Activated CD8-positive, alpha-beta T cell treated with anti-CD3 and anti-CD28 coated beads, Interleukin-2, amount 10 ng/mL, durations not matched to agents 7 days and 5 days (primary cell): ENCODE measurements at regions not wholly inside any gene's neighbourhood (a gene's known extent, or its start where the extent isn't known, plus 50 kb on each side); places are given as distances from the start of the nearest gene placed in this dataset.

Experiments
- ATAC-seq: fragments of 150-1000 bp; cut with Tn5 transposase; one replicate; pipeline ENCODE4 v1.10.0; 2021; ENCODE audit warnings: moderate library complexity
- CTCF ChIA-PET: fragments of 350-600 bp; sonication (Branson Sonifier 250); formaldehyde crosslinking; loops from one replicate; lab custom pipeline; 2021; ENCODE audit warnings: antibody characterized with exemption; lab: Charles Lee
- POLR2A ChIA-PET: fragments of 350-600 bp; sonication (Branson Sonifier 250); formaldehyde crosslinking; loops from one replicate; lab custom pipeline; 2021; ENCODE audit warnings: antibody characterized with exemption; lab: Charles Lee
- DNase-seq: peaks from one replicate; pipeline ENCODE4 v3.0.0-alpha.2; 2020
- H3K27ac Mint-ChIP-seq: one replicate; pipeline ENCODE4 v1.8.0; 2021; ENCODE audit warnings: mild to moderate bottlenecking, mixed read lengths
- H3K27me3 Mint-ChIP-seq: one replicate; pipeline ENCODE4 v1.8.0; 2021; ENCODE audit warnings: low read depth, mixed read lengths
- H3K36me3 Mint-ChIP-seq: one replicate; pipeline ENCODE4 v1.8.0; 2021; ENCODE audit warnings: low read depth, mixed read lengths
- H3K4me1 Mint-ChIP-seq: one replicate; pipeline ENCODE4 v1.8.0; 2021; ENCODE audit warnings: low read depth, mixed read lengths
- H3K4me3 Mint-ChIP-seq: one replicate; pipeline ENCODE4 v1.8.0; 2021; ENCODE audit warnings: mild to moderate bottlenecking, mixed read lengths
- H3K9me3 Mint-ChIP-seq: one replicate; pipeline ENCODE4 v1.8.0; 2022; ENCODE audit warnings: mixed read lengths; ENCODE audit not compliant: insufficient read depth

GRCh38 chr14:58732387-58732786 is 94.6 kb downstream of the DACT1 start:
- H3K4me3 Mint-ChIP-seq, result no peak overlapping the region
- no peaks in the 10 kb centered on the region for H3K9me3 Mint-ChIP-seq
- no peaks in the 10 kb centered on the region for H3K4me1 Mint-ChIP-seq
- ATAC-seq (no peak), DNase-seq (no peak)
- peaks cover 9% of the 10 kb centered on the region for H3K27me3 Mint-ChIP-seq
- CTCF ChIA-PET, result no interaction called here
- no peaks in the 10 kb centered on the region for H3K36me3 Mint-ChIP-seq
- H3K27ac Mint-ChIP-seq, result no peak overlapping the region
- POLR2A ChIA-PET, result no interaction called here

- no peaks in the 10 kb centered on the region for H3K9me3 Mint-ChIP-seq
- no peak overlapping the region for H3K4me3 Mint-ChIP-seq
- peaks cover 9% of the 10 kb centered on the region for H3K27me3 Mint-ChIP-seq
- no peaks in the 10 kb centered on the region for H3K36me3 Mint-ChIP-seq
- DNase-seq, result no peak
- ATAC-seq, result no peak
- H3K4me1 Mint-ChIP-seq, result no peaks in the 10 kb centered on the region
- H3K27ac Mint-ChIP-seq, result no peak overlapping the region
- ChIA-PET POLR2A (no interaction called here), CTCF (no interaction called here)
These were observed 95.9 kb downstream of the DACT1 start for GRCh38 chr14:58733451-58734208.

- Mint-ChIP-seq H3K27me3 (peaks cover 13% of the 10 kb centered on the region), H3K9me3 (no peaks in the 10 kb centered on the region), H3K36me3 (no peaks in the 10 kb centered on the region), H3K4me1 (no peaks in the 10 kb centered on the region), H3K27ac (no peak overlapping the region), H3K4me3 (no peak overlapping the region)
- ChIA-PET POLR2A (no interaction called here), CTCF (no interaction called here)
- ATAC-seq (no peak), DNase-seq (no peak)
These were observed 97.8 kb downstream of the DACT1 start for GRCh38 chr14:58735596-58735995.

- Mint-ChIP-seq H3K27me3 (peaks cover 15% of the 10 kb centered on the region), H3K27ac (no peak overlapping the region), H3K36me3 (no peaks in the 10 kb centered on the region), H3K4me3 (no peak overlapping the region), H3K4me1 (no peaks in the 10 kb centered on the region), H3K9me3 (no peaks in the 10 kb centered on the region)
- POLR2A ChIA-PET, result no interaction called here
- ATAC-seq (no peak), DNase-seq (no peak)
- CTCF ChIA-PET, result no interaction called here
These were observed 98.8 kb downstream of the DACT1 start for GRCh38 chr14:58736606-58737005.

- peaks cover 15% of the 10 kb centered on the region for H3K27me3 Mint-ChIP-seq
- H3K36me3 Mint-ChIP-seq, result no peaks in the 10 kb centered on the region
- H3K4me3 Mint-ChIP-seq, result no peak overlapping the region
- no peak overlapping the region for H3K27ac Mint-ChIP-seq
- H3K4me1 Mint-ChIP-seq, result no peaks in the 10 kb centered on the region
- ChIA-PET CTCF (no interaction called here), POLR2A (interaction anchor here (0.6 kb wide), 1 partner anchor 318 kb away, joined by 3 read pairs; no protein-coding TSS in a partner anchor)
- no peaks in the 10 kb centered on the region for H3K9me3 Mint-ChIP-seq
- ATAC-seq (no peak), DNase-seq (no peak)
These were observed 99.7 kb downstream of the DACT1 start for GRCh38 chr14:58737511-58737910.

GRCh38 chr14:58738189-58738836 is 100.6 kb downstream of the DACT1 start:
- no peaks in the 10 kb centered on the region for H3K9me3 Mint-ChIP-seq
- H3K4me1 Mint-ChIP-seq, result no peaks in the 10 kb centered on the region
- no peak overlapping the region for H3K27ac Mint-ChIP-seq
- no peak for DNase-seq
- CTCF ChIA-PET, result no interaction called here
- H3K36me3 Mint-ChIP-seq, result no peaks in the 10 kb centered on the region
- ATAC-seq, result no peak
- H3K27me3 Mint-ChIP-seq, result peaks cover 16% of the 10 kb centered on the region
- POLR2A ChIA-PET, result no interaction called here
- no peak overlapping the region for H3K4me3 Mint-ChIP-seq

GRCh38 chr14:58738876-58739275 is 101.1 kb downstream of the DACT1 start:
- no peak for DNase-seq
- ATAC-seq, result no peak
- no peaks in the 10 kb centered on the region for H3K4me1 Mint-ChIP-seq
- no peaks in the 10 kb centered on the region for H3K9me3 Mint-ChIP-seq
- H3K27ac Mint-ChIP-seq, result no peak overlapping the region
- CTCF ChIA-PET, result no interaction called here
- no peak overlapping the region for H3K4me3 Mint-ChIP-seq
- POLR2A ChIA-PET, result no interaction called here
- H3K27me3 Mint-ChIP-seq, result peaks cover 12% of the 10 kb centered on the region
- H3K36me3 Mint-ChIP-seq, result no peaks in the 10 kb centered on the region

- H3K9me3 Mint-ChIP-seq, result no peaks in the 10 kb centered on the region
- CTCF ChIA-PET, result no interaction called here
These were observed 101.9 kb downstream of the DACT1 start for GRCh38 chr14:58739674-58740073.

GRCh38 chr14:58740379-58740935 is 102.7 kb downstream of the DACT1 start:
- DNase-seq (no peak), ATAC-seq (no peak)
- peaks cover 9% of the 10 kb centered on the region for H3K27me3 Mint-ChIP-seq
- ChIA-PET POLR2A (no interaction called here), CTCF (no interaction called here)
- no peak overlapping the region for H3K27ac Mint-ChIP-seq
- no peaks in the 10 kb centered on the region for H3K4me1 Mint-ChIP-seq
- H3K36me3 Mint-ChIP-seq, result no peaks in the 10 kb centered on the region
- H3K4me3 Mint-ChIP-seq, result no peak overlapping the region
- no peaks in the 10 kb centered on the region for H3K9me3 Mint-ChIP-seq

More at GRCh38 chr14:58739674-58740073, 101.9 kb downstream of the DACT1 start:
- H3K4me3 Mint-ChIP-seq, result no peak overlapping the region
- DNase-seq, result no peak
- H3K36me3 Mint-ChIP-seq, result no peaks in the 10 kb centered on the region
- POLR2A ChIA-PET, result no interaction called here
- H3K27me3 Mint-ChIP-seq, result peaks cover 12% of the 10 kb centered on the region
- no peaks in the 10 kb centered on the region for H3K4me1 Mint-ChIP-seq
- no peak overlapping the region for H3K27ac Mint-ChIP-seq
- no peak for ATAC-seq

- DNase-seq, result no peak
- Mint-ChIP-seq H3K9me3 (no peaks in the 10 kb centered on the region), H3K36me3 (no peaks in the 10 kb centered on the region), H3K27me3 (peaks cover 8% of the 10 kb centered on the region), H3K4me3 (no peak overlapping the region), H3K4me1 (peaks cover 9% of the 10 kb centered on the region), H3K27ac (no peak overlapping the region)
- ChIA-PET CTCF (interaction anchor here (0.7 kb wide), 1 partner anchor 243 kb away, joined by 3 read pairs; no protein-coding TSS in a partner anchor), POLR2A (no interaction called here)
- no peak for ATAC-seq
These were observed 107.1 kb downstream of the DACT1 start for GRCh38 chr14:58744801-58745394.

GRCh38 chr14:58746261-58746660 is 108.5 kb downstream of the DACT1 start:
- no peaks in the 10 kb centered on the region for H3K9me3 Mint-ChIP-seq
- ChIA-PET CTCF (no interaction called here), POLR2A (no interaction called here)
- no peak overlapping the region for H3K27ac Mint-ChIP-seq
- no peak for ATAC-seq
- no peak for DNase-seq
- H3K27me3 Mint-ChIP-seq, result peaks cover 2% of the 10 kb centered on the region
- peaks cover 9% of the 10 kb centered on the region for H3K4me1 Mint-ChIP-seq
- no peaks in the 10 kb centered on the region for H3K36me3 Mint-ChIP-seq
- H3K4me3 Mint-ChIP-seq, result no peak overlapping the region

GRCh38 chr14:58746701-58747100 is 108.9 kb downstream of the DACT1 start:
- DNase-seq, result no peak
- H3K9me3 Mint-ChIP-seq, result no peaks in the 10 kb centered on the region
- H3K4me1 Mint-ChIP-seq, result peaks cover 9% of the 10 kb centered on the region
- no peak overlapping the region for H3K4me3 Mint-ChIP-seq
- H3K36me3 Mint-ChIP-seq, result no peaks in the 10 kb centered on the region
- H3K27me3 Mint-ChIP-seq, result peaks cover 2% of the 10 kb centered on the region
- ChIA-PET POLR2A (no interaction called here), CTCF (no interaction called here)
- no peak overlapping the region for H3K27ac Mint-ChIP-seq
- no peak for ATAC-seq
